GM12865 (cell line): ENCODE measurements at regions not wholly inside any gene's neighbourhood (a gene's known extent, or its start where the extent isn't known, plus 50 kb on each side); places are given as distances from the start of the nearest gene placed in this dataset.

ENCODE experiments used
- DNase-seq: peaks from one replicate; pipeline ENCODE4 v3.0.0; 2010; ENCODE audit warnings: low read depth
- H3K4me3 ChIP-seq: 2 replicates; pipeline ENCODE4 v1.5.1; 2011; ENCODE audit warnings: mild to moderate bottlenecking, low read depth, low read length, control low read depth
- CTCF ChIP-seq: IDR thresholded peaks from 2 replicates; pipeline ENCODE4 v1.5.1; 2011; ENCODE audit warnings: low read length, control low read depth, low read depth, inconsistent platforms; ENCODE audit not compliant: insufficient read depth; ENCODE audit errors: missing control alignments

GRCh38 chr5:124679578-124680199 lies 66.8 kb downstream of the ZNF608 start:
- no peak for TF ChIP-seq CTCF
- no peak for DNase-seq
- H3K4me3 ChIP-seq: no peak overlapping the region

DNA sequence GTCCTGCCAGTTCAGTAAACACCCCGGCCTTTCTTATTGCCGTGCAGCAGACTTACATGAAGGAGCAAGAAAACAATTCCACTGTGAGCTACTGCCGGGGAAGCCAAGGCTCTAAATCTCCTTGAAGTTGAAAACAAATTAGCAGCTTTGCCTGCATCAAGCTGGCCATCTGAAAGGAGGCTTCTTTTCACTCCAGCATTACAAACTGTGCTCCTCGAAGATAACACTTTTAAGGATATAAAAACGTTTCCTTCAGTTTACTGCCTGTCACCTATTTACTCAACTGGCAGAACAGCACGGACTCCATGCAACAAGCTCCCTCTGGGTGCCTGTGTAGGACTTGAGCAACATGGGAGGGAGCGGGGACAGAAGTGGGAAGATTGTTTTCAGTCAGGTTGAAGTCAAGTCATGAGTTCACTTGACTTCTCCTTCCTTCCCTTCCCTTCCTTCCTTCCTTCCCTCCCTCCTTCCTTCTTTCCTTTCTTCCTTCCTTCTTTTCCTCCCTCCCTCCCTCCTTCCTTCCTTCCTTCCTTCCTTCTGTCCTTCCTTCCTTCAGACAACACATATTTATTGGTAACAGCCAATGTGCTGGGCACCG lies 67.4 kb downstream of the ZNF608 start:
- H3K4me3 ChIP-seq: no peak overlapping the region
- no peak for DNase-seq
- no peak for TF ChIP-seq CTCF

- no peak for TF ChIP-seq CTCF
- no peak for DNase-seq
- no peak overlapping the region for H3K4me3 ChIP-seq
These were observed 68.0 kb downstream of the ZNF608 start for GRCh38 chr5:124678468-124678867.

- TF ChIP-seq CTCF: no peak
- DNase-seq: no peak
- no peak overlapping the region for H3K4me3 ChIP-seq
These were observed 68.8 kb downstream of the ZNF608 start for GRCh38 chr5:124677374-124678351.

GRCh38 chr5:124675931-124676846 lies 70.2 kb downstream of the ZNF608 start:
- DNase-seq: no peak
- H3K4me3 ChIP-seq: no peak overlapping the region
- TF ChIP-seq CTCF: no peak

GRCh38 chr5:124671193-124671592 lies 75.2 kb downstream of the ZNF608 start:
- DNase-seq: no peak
- no peak overlapping the region for H3K4me3 ChIP-seq
- no peak for TF ChIP-seq CTCF
